ENCODE measurements at regions not wholly inside any gene's neighbourhood (a gene's known extent, or its start where the extent isn't known, plus 50 kb on each side); places are given as distances from the start of the nearest gene placed in this dataset.

DNA sequence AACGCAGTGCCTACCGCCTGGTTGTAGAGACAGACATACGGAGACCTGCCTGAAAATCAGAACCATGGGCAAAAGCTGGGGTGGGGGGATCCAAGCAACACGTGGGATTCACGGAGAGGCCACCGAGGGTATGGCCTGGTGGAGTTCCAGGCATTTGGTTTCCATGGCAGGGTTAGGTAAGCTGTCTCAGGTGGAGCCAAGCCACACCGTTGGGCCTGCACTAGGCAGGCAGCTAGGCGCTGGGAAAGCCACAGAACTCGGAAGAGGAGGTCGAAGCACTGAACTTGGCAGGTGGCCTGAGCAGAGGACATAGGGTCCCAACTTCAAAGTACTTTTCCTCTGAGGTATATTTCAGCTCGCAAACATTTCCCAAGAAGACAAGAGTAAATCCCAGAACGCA lies 111.6 kb downstream of the ISL1 start:
- TF ChIP-seq, protein P1, sequence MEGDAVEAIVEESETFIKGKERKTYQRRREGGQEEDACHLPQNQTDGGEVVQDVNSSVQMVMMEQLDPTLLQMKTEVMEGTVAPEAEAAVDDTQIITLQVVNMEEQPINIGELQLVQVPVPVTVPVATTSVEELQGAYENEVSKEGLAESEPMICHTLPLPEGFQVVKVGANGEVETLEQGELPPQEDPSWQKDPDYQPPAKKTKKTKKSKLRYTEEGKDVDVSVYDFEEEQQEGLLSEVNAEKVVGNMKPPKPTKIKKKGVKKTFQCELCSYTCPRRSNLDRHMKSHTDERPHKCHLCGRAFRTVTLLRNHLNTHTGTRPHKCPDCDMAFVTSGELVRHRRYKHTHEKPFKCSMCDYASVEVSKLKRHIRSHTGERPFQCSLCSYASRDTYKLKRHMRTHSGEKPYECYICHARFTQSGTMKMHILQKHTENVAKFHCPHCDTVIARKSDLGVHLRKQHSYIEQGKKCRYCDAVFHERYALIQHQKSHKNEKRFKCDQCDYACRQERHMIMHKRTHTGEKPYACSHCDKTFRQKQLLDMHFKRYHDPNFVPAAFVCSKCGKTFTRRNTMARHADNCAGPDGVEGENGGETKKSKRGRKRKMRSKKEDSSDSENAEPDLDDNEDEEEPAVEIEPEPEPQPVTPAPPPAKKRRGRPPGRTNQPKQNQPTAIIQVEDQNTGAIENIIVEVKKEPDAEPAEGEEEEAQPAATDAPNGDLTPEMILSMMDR (IDR thresholded peaks at IDR 0.05), result no peak
- TF ChIP-seq POLR2AphosphoS5 (IDR thresholded peaks at IDR 0.05) (no peak), POLR2A (IDR thresholded peaks at IDR 0.05) (no peak)
